Lung (tissue), 11 donors: ENCODE measurements at regions not wholly inside any gene's neighbourhood (a gene's known extent, or its start where the extent isn't known, plus 50 kb on each side); places are given as distances from the start of the nearest gene placed in this dataset.

Experiments used
- ATAC-seq: fragments of 200-7000 bp; cut with Tn5 transposase; one replicate; pipeline ENCODE4 v1.9.1; 2020; ENCODE audit warnings: moderate number of reproducible peaks; ENCODE audit not compliant: insufficient read depth, low FRiP score
- DNase-seq, 3 donors: peaks; one replicate each; pipeline ENCODE4 v3.0.0-alpha.2; 2013 to 2017
- H3K27ac ChIP-seq, 2 donors: one replicate each; pipeline ENCODE4 v1.5.1; 2013; ENCODE audit warnings: mild to moderate bottlenecking in 2 of 2, moderate library complexity in 2 of 2, control low read depth in 1 of 2, inconsistent platforms in 1 of 2, low read depth in 1 of 2, low read length in 1 of 2
- H3K27me3 ChIP-seq, 3 donors: one replicate each; pipeline ENCODE4 v1.5.1; 2013; ENCODE audit warnings: low read length in 2 of 3; ENCODE audit not compliant: control insufficient read depth in 3 of 3, insufficient read depth in 3 of 3
- H3K36me3 ChIP-seq, 4 donors: one replicate each; pipeline ENCODE4 v1.5.1; 2013; ENCODE audit warnings: low read length in 4 of 4, mild to moderate bottlenecking in 1 of 4, moderate library complexity in 1 of 4; ENCODE audit not compliant: control insufficient read depth in 4 of 4, insufficient read depth in 4 of 4
- H3K4me1 ChIP-seq, 5 donors: one replicate each; pipeline ENCODE4 v1.5.1; 2013; ENCODE audit warnings: low read length in 5 of 5, mild to moderate bottlenecking in 2 of 5, moderate library complexity in 1 of 5; ENCODE audit not compliant: control insufficient read depth in 5 of 5, insufficient read depth in 5 of 5
- H3K4me3 ChIP-seq: one replicate; pipeline ENCODE4 v1.5.1; 2013; ENCODE audit warnings: mild to moderate bottlenecking, control low read depth, moderate library complexity
- H3K9ac ChIP-seq, 2 donors: one replicate each; pipeline ENCODE4 v1.5.1; 2013; ENCODE audit warnings: low read length in 2 of 2, control low read depth in 1 of 2; ENCODE audit not compliant: insufficient read depth in 1 of 2
- H3K9me3 ChIP-seq, 4 donors: one replicate each; pipeline ENCODE4 v1.5.1; 2013; ENCODE audit warnings: low read length in 3 of 4, mild to moderate bottlenecking in 1 of 4, moderate library complexity in 1 of 4; ENCODE audit not compliant: control insufficient read depth in 4 of 4, insufficient read depth in 3 of 4
- WGBS, 2 donors: extraction: QIAGEN DNeasy Blood & Tissue Kit; methylation state at CpG; one replicate each; pipeline ENCODE4 v1.1.7; 2013; 5-methylcytosine and 5-hydroxymethylcytosine counted together
- TF ChIP-seq, protein P1 (sequence below): IDR thresholded peaks from 2 replicates; pipeline ENCODE4 v1.5.1; 2012; ENCODE audit warnings: mild to moderate bottlenecking; ENCODE audit errors: control extremely low read depth, extremely low read depth
- donor health status: control.
- donor health status: control.
- donor health status: Bipolar disorder and iron deficiency.
- donor health status: healthy.
- donor health status: DM: yes; HTN: yes; CAD: no.

DNA sequence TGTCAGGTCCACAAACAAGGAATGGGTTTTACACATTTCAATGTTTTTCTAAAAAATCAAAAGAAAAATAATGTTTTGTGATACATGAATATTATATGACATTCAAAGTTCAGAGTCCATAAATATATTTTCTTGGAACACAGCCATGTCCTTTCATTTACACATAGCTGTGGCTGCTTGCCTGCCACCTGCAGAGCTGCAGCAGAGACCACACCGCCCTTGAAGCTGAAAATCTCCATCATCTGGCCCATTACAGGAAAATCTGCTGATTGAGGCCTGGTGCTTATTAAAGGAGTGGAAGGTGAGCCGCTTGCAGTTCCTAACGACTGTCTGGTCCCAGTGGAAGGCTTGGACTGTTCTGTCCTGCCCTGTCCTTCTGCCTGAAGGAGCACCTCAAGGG, 232.6 kb upstream of the ADAMTS16 start:
- H3K36me3 ChIP-seq = no peaks in the 10 kb centered on the region
- TF ChIP-seq, protein P1, sequence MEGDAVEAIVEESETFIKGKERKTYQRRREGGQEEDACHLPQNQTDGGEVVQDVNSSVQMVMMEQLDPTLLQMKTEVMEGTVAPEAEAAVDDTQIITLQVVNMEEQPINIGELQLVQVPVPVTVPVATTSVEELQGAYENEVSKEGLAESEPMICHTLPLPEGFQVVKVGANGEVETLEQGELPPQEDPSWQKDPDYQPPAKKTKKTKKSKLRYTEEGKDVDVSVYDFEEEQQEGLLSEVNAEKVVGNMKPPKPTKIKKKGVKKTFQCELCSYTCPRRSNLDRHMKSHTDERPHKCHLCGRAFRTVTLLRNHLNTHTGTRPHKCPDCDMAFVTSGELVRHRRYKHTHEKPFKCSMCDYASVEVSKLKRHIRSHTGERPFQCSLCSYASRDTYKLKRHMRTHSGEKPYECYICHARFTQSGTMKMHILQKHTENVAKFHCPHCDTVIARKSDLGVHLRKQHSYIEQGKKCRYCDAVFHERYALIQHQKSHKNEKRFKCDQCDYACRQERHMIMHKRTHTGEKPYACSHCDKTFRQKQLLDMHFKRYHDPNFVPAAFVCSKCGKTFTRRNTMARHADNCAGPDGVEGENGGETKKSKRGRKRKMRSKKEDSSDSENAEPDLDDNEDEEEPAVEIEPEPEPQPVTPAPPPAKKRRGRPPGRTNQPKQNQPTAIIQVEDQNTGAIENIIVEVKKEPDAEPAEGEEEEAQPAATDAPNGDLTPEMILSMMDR = no peak
- H3K9me3 ChIP-seq = no peaks in the 10 kb centered on the region
- H3K9ac ChIP-seq = no peak overlapping the region
- DNase-seq (no peak), ATAC-seq (no peak)
- 72 to 84% methylated on average over 3 of the region's 3 CpGs for WGBS, 2 donors
- H3K27me3 ChIP-seq = peaks cover 0 to 4% (median 0%) of the 10 kb centered on the region in 3 donors
- no peak overlapping the region for H3K27ac ChIP-seq
- no peak overlapping the region for H3K4me3 ChIP-seq
- H3K4me1 ChIP-seq = peaks cover 0 to 5% (median 0%) of the 10 kb centered on the region in 5 donors

DNA sequence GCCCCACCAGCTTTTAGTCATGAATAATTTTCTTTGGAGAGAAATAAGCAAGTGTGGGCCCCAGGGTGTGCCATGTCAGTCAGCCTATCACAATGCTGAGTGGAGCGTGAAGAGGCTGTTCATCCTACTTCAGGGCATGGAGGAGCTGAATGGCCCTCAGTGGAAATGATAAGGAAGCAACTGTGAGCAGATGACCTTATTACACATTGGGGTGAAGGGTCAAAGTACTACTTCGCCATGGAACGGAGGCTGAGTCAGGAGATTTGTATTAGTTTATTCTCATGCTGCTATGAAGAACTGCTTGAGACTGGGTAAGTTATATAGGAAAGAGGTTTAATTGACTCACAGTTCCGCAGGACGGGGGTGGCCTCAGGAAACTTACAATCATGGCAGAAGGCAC, 231.0 kb upstream of the ADAMTS16 start:
- WGBS, 2 donors = 75 to 89% methylated on average over 5 of the region's 5 CpGs
- Histone ChIP-seq H3K4me3 (no peak overlapping the region), H3K27me3 (peaks cover 0 to 2% (median 0%) of the 10 kb centered on the region in 3 donors), H3K9ac (no peak overlapping the region), H3K9me3 (no peaks in the 10 kb centered on the region), H3K36me3 (no peaks in the 10 kb centered on the region), H3K4me1 (peaks cover 0 to 5% (median 0%) of the 10 kb centered on the region in 5 donors), H3K27ac (no peak overlapping the region)
- ATAC-seq (no peak), DNase-seq (no peak)
- TF ChIP-seq, protein P1 = no peak

DNA sequence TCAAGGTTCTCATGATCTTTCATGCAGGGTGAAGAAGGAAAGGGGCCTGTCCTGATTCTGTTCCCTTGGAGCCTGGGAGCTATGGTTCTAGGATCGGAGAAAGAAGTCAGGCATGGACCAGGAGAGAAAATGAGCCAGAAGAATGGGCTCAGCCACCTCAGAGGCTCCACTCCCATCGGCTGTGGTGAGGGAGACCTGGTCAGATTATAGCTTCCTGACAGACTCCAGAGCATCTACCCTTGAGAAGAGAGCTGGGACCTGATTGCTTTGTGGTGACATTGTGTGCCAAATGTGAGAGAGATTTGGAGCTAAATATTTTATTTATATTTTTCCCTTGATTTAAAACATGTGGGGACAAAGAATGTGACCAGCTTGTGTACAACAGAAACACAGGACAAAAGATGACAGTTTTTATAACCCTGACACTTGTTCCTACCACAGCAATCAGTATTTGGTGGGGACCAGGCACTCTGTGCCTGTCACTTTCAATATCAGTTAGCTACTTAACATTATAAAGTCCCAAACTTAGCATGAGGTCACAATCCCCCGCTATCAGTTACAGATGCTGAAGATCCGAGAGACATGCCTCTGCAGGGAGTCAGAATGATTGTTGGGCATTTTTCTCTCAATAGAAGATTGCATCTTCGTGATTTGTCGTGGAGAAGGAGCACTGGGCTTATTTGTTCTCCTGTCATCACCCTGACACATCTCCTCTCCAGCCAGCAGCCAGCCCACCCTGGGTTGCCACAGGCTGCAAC, 228.3 kb upstream of the ADAMTS16 start:
- Histone ChIP-seq H3K36me3 (no peaks in the 10 kb centered on the region), H3K4me1 (no peaks in the 10 kb centered on the region), H3K27me3 (no peaks in the 10 kb centered on the region), H3K9me3 (no peaks in the 10 kb centered on the region), H3K27ac (no peak overlapping the region), H3K4me3 (no peak overlapping the region), H3K9ac (no peak overlapping the region)
- ATAC-seq (no peak), DNase-seq (no peak)
- WGBS, 2 donors = 75 to 81% methylated on average over 6 of the region's 6 CpGs
- TF ChIP-seq, protein P1 = no peak
